Aorta (tissue), 5 donors: ENCODE measurements at regions not wholly inside any gene's neighbourhood (a gene's known extent, or its start where the extent isn't known, plus 50 kb on each side); places are given as distances from the start of the nearest gene placed in this dataset.
"Not testable (repeated sequence)": the region's sequence is repeated elsewhere in the genome, so short reads cannot be mapped to it uniquely, and the experiment has no call there.

Source experiments
- ATAC-seq: fragments of 200-7000 bp; cut with Tn5 transposase; one replicate; pipeline ENCODE4 v1.9.1; 2022; ENCODE audit warnings: moderate library complexity; ENCODE audit not compliant: low FRiP score
- DNase-seq, 2 donors: peaks; one replicate each; pipeline ENCODE4 v3.0.0-alpha.2; 2020
- H3K27ac ChIP-seq, 2 donors: one replicate each; pipeline ENCODE4 v1.5.1; 2013; ENCODE audit warnings: low read length in 2 of 2, mild to moderate bottlenecking in 2 of 2, moderate library complexity in 2 of 2, control low read depth in 1 of 2, inconsistent platforms in 1 of 2, low read depth in 1 of 2
- H3K27me3 ChIP-seq, 2 donors: one replicate each; pipeline ENCODE4 v1.6.1; 2013; ENCODE audit warnings: control low read depth in 1 of 2, low read length in 1 of 2, mild to moderate bottlenecking in 1 of 2, moderate library complexity in 1 of 2; ENCODE audit not compliant: insufficient read depth in 2 of 2, control insufficient read depth in 1 of 2
- H3K36me3 ChIP-seq, 2 donors: one replicate each; pipeline ENCODE4 v1.6.1; 2013; ENCODE audit warnings: control low read depth in 1 of 2, low read length in 1 of 2, mild to moderate bottlenecking in 1 of 2; ENCODE audit not compliant: insufficient read depth in 2 of 2, control insufficient read depth in 1 of 2
- H3K4me1 ChIP-seq, 2 donors: one replicate each; pipeline ENCODE4 v1.6.1; 2013; ENCODE audit warnings: low read length in 2 of 2, control low read depth in 1 of 2, mild to moderate bottlenecking in 1 of 2, moderate library complexity in 1 of 2; ENCODE audit not compliant: insufficient read depth in 2 of 2, control insufficient read depth in 1 of 2
- H3K4me3 ChIP-seq, 2 donors: one replicate each; pipeline ENCODE4 v1.5.1; 2013; ENCODE audit warnings: low read length in 2 of 2, control low read depth in 1 of 2, mild to moderate bottlenecking in 1 of 2
- H3K9me3 ChIP-seq: one replicate; pipeline ENCODE4 v1.6.1; 2013; ENCODE audit warnings: mild to moderate bottlenecking, low read length; ENCODE audit not compliant: control insufficient read depth
- WGBS, 2 donors: extraction: QIAGEN DNeasy Blood & Tissue Kit; methylation state at CpG; one replicate each; pipeline ENCODE4 v1.1.7; 2013; 5-methylcytosine and 5-hydroxymethylcytosine counted together
- intact Hi-C, 2 donors: fragments of 100-400 bp; cut with DNase I; formaldehyde crosslinking; loops; one replicate each; pipeline versions ENCODE4 v1.14.2 to v1.15.0; 2022
- donor health status: healthy with polysubstance abuse.
- donor health status: Bipolar disorder and iron deficiency.
- donor health status: DM: no; HTN: no; CAD: no.
- donor health status: DM: no; HTN: no; CAD: no.
- donor health status: DM: yes; HTN: yes; CAD: no.

DNA sequence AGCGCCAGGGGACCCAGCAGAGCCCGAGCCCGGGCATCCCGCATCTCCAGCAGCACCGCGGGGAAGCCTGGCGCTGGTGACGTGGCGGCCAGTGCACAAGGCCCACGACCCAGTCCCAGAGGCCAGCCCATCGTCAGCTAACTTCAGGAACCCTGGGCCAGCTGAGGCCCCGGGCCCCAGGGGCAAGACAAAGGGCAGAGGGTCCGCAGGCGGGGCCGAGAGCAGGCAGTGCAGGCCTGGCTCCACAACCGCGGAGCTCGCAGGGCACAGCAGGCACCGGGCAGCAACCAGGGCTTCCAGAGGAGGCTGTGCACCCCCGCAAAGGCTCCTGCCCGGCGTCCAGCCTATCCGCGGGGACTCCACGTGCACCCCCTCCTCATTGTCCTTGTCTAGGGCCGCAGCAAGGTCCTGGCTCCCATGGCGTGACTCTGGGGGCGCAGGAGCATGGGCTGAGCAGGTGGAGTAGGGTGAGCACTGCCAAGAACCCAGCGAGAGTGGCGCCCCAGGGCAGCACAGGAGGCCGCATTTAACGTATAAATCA lies 352.5 kb downstream of the KCNJ18 start:
- H3K36me3 ChIP-seq, DNase-seq, ATAC-seq, H3K27me3 ChIP-seq, H3K27ac ChIP-seq, intact Hi-C loops, H3K4me1 ChIP-seq, H3K9me3 ChIP-seq, H3K4me3 ChIP-seq: not testable (repeated sequence)
- 62 to 64% methylated on average over 30 to 32 of the region's 32 CpGs for WGBS, 2 donors

- 72 to 76% methylated on average over 6 of the region's 6 CpGs for WGBS, 2 donors
These were observed 355.2 kb downstream of the KCNJ18 start for GRCh38 chr17:22047521-22047920.

DNA sequence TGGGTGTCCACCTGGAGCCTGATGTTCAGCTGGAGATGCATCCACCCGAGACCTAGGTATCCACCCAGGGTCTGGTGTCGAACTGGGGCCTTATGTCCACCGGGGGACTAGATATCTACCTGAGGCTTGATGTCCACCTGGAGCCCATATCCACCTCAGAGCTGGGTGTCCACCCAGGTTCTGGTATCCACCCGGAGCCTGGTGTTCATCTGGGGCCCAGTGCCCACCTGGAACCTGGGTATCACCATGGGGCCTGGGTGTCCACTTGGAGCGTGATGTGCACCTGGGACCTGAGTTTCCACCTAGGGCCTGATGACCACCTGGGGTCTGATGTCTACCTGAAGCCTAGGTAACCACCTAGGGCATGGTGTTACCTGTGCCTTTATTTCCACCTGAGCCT lies 355.9 kb downstream of the KCNJ18 start:
- DNase-seq, H3K36me3 ChIP-seq, intact Hi-C loops, H3K27ac ChIP-seq, H3K9me3 ChIP-seq, H3K27me3 ChIP-seq, ATAC-seq, H3K4me1 ChIP-seq, H3K4me3 ChIP-seq: not testable (repeated sequence)
- WGBS, 2 donors: 60 to 73% methylated on average over 5 of the region's 5 CpGs

More at GRCh38 chr17:22047521-22047920, 355.2 kb downstream of the KCNJ18 start:
- ATAC-seq, intact Hi-C loops, H3K9me3 ChIP-seq, H3K36me3 ChIP-seq, H3K4me3 ChIP-seq, DNase-seq, H3K27ac ChIP-seq, H3K4me1 ChIP-seq, H3K27me3 ChIP-seq: not testable (repeated sequence)

DNA sequence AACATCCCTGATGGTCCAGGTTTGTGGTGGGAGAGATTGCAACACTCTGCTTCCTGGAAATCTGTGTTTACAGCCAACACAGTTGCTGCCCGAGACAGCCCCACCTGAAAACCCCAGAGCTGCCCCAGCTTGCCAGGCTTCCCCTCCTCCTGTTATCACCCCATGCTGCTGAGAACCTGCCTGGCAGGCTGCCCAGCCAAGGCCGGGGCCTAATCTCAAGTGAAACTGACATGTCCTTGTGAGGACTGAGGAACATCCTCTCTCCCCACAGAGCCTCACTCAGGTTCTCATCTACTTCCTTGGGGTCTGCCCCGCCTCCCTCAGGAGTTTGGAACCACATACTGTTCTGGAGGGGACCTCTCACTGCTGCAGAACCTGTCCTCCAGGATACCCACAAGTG lies 358.4 kb downstream of the KCNJ18 start:
- H3K27ac ChIP-seq, H3K36me3 ChIP-seq, H3K4me3 ChIP-seq, H3K9me3 ChIP-seq, H3K4me1 ChIP-seq, intact Hi-C loops, DNase-seq, H3K27me3 ChIP-seq, ATAC-seq: not testable (repeated sequence)
- 44 to 47% methylated on average over 2 to 3 of the region's 3 CpGs for WGBS, 2 donors

GRCh38 chr17:22052715-22053114 lies 360.4 kb downstream of the KCNJ18 start:
- H3K4me1 ChIP-seq, H3K27me3 ChIP-seq, DNase-seq, ATAC-seq, H3K9me3 ChIP-seq, H3K27ac ChIP-seq, H3K36me3 ChIP-seq, intact Hi-C loops, H3K4me3 ChIP-seq: not testable (repeated sequence)

GRCh38 chr17:22056566-22056965 lies 364.2 kb downstream of the KCNJ18 start:
- H3K9me3 ChIP-seq, H3K36me3 ChIP-seq, H3K27ac ChIP-seq, ATAC-seq, intact Hi-C loops, H3K4me1 ChIP-seq, H3K4me3 ChIP-seq, H3K27me3 ChIP-seq, DNase-seq: not testable (repeated sequence)
- 9 to 51% methylated on average over 1 of the region's 1 CpG for WGBS, 2 donors

DNA sequence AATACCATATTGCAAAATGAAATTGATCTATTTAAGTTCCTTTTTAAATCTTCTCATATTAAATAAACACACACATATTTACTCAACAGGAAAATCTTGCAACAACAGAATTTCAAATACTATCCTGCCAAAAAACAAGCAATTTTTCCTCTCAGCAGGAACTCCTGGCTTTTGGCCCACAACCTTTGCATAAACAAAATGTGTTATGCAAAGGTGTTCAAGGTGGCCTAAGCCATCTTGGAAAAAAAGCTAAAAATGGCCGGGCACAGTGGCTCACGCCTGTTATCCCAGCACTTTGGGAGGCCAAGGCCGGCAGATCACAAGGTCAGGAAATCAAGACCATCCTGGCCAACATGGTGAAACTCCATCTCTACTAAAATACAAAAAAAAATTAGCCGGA lies 383.6 kb downstream of the KCNJ18 start:
- H3K27ac ChIP-seq, ATAC-seq, intact Hi-C loops, H3K9me3 ChIP-seq, H3K4me3 ChIP-seq, DNase-seq, H3K36me3 ChIP-seq, H3K4me1 ChIP-seq, H3K27me3 ChIP-seq: not testable (repeated sequence)
- WGBS, 2 donors: 78 to 80% methylated on average over 3 to 4 of the region's 4 CpGs

DNA sequence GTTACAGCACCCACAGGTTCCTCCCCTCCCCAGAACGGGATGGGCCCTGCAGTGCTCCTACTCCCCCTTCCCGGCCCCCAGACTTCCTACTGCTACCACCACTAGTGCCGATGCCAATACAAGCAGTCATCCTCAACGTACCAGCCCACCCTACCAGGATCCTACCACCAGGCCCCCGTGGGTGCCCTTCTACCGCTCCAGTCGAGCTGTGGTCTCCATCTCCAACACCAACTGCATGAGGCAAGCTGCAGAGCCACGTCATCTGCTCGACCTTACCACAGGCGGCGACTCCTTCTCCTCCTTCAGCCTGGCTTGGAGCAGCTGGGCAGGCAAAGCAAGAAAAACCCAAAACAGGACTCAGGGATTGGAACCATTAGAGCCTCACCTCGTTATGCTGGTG lies 396.3 kb downstream of the KCNJ18 start:
- H3K4me3 ChIP-seq, intact Hi-C loops, H3K27me3 ChIP-seq, ATAC-seq, H3K27ac ChIP-seq, DNase-seq, H3K9me3 ChIP-seq, H3K4me1 ChIP-seq, H3K36me3 ChIP-seq: not testable (repeated sequence)
- 76 to 80% methylated on average over 12 of the region's 12 CpGs for WGBS, 2 donors

DNA sequence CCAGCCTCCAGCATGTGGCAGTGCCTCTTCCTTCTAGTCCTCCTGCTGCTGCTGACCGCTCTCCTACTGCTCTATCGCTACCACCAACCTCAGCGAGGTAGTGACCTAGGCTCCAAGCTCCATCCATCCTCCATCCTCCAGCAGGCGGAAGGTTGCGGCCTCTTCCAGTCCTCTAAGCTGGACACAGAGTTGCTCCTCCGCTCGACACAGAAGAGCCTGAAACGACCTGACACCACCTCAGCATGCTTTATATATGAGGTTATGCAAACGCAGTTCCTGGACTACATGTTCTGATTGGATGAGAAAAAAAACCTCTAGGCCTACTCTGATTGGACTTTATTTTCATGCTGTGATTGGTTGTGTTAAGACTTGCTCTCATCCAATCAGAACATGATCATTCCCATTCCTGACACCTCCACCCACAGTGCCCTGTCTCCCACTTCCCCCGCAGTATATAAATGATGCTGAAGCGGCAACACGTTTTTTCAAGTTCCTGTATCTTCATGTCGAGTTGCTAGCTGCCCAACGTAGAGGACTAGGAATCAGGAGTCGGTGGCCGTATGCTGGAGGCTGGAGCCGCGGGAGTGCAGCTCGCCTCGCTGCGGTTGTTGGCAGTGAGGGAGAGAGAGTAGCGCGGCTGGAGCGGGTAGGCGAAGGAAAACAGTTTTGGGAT lies 398.1 kb downstream of the KCNJ18 start:
- DNase-seq (no peak), ATAC-seq (no peak)
- Histone ChIP-seq H3K36me3 (no peaks in the 10 kb centered on the region), H3K4me3 (no peak overlapping the region), H3K9me3 (no peaks in the 10 kb centered on the region), H3K4me1 (no peaks in the 10 kb centered on the region), H3K27ac (no peak overlapping the region), H3K27me3 (no peaks in the 10 kb centered on the region)
- intact Hi-C loops: no loop called here
- 92% methylated on average over 25 of the region's 25 CpGs for WGBS, 2 donors
